K562 (cell line): ENCODE measurements at regions not wholly inside any gene's neighbourhood (a gene's known extent, or its start where the extent isn't known, plus 50 kb on each side); places are given as distances from the start of the nearest gene placed in this dataset.

Experiments used
- CREBBP ChIP-seq: IDR thresholded peaks from one replicate; pipeline ENCODE4 v1.6.1; 2012; ENCODE audit warnings: low read depth, mild to moderate bottlenecking, control low read depth, inconsistent platforms, low read length
- EZH2 ChIP-seq: IDR thresholded peaks from 2 replicates; pipeline ENCODE4 v1.6.1; 2012; ENCODE audit warnings: low read depth, mild to moderate bottlenecking, inconsistent platforms, low read length, borderline replicate concordance
- FOSL1 ChIP-seq: fragments of 200-800 bp; sonication (Bioruptor generic); conservative IDR thresholded peaks from 2 replicates; pipeline ENCODE4 v1.6.1; 2016; ENCODE audit warnings: missing genetic modification characterization, missing compliant biosample characterization
- GATA2 ChIP-seq: sonication (generic); formaldehyde crosslinking; IDR thresholded peaks from 2 replicates; pipeline ENCODE4 v1.4.0; 2020; ENCODE audit warnings: mild to moderate bottlenecking, missing genetic modification reagents
- HDAC2 ChIP-seq: fragments of 450-650 bp; IDR thresholded peaks from 2 replicates; pipeline ENCODE4 v1.6.1; 2016; ENCODE audit warnings: mild to moderate bottlenecking
- MAFK ChIP-seq: IDR thresholded peaks from 2 replicates; pipeline ENCODE4 v1.6.1; 2011; ENCODE audit warnings: low read length, improper control_type of control experiment
- POLR2A ChIP-seq: fragments of 450-650 bp; conservative IDR thresholded peaks from 2 replicates; pipeline ENCODE4 v1.6.1; 2016
- RFX5 ChIP-seq: IDR thresholded peaks from 2 replicates; pipeline ENCODE4 v1.6.1; 2011; ENCODE audit warnings: low read depth, mild to moderate bottlenecking, improper control_type of control experiment, low read length
- RNF2 ChIP-seq: sonication (generic); IDR thresholded peaks from 2 replicates; pipeline ENCODE4 v1.6.1; 2016
- SREBF2 ChIP-seq: sonication (generic); formaldehyde crosslinking; IDR thresholded peaks from 2 replicates; pipeline ENCODE4 v1.4.0; 2020; ENCODE audit warnings: mild to moderate bottlenecking, missing genetic modification reagents
- ZBTB7A ChIP-seq: IDR thresholded peaks from 2 replicates; pipeline ENCODE4 v1.6.1; 2011; ENCODE audit warnings: low read depth, mild to moderate bottlenecking, low read length, moderate library complexity, borderline replicate concordance; ENCODE audit not compliant: control insufficient read depth
- ZNF121 ChIP-seq: sonication (generic); formaldehyde crosslinking; conservative IDR thresholded peaks from 2 replicates; pipeline ENCODE4 v1.8.0; 2022; ENCODE audit warnings: missing genetic modification reagents
- TF ChIP-seq, protein P1 (sequence below), 3 experiments: fragments of 200-800 bp in 1 of 3; fragments of 250-450 bp in 1 of 3; fragments of 450-650 bp in 1 of 3; sonication (Bioruptor Pico) in 1 of 3; sonication (Bioruptor generic) in 1 of 3; formaldehyde crosslinking in 1 of 3; IDR thresholded peaks; 2 replicates each; pipeline versions ENCODE4 v1.6.1 to v1.8.0; 2016 to 2022; ENCODE audit warnings: mild to moderate bottlenecking in 2 of 3, missing genetic modification characterization in 2 of 3, missing compliant biosample characterization in 1 of 3, moderate library complexity in 1 of 3
- TF ChIP-seq, protein P2 (sequence below): fragments of 200-800 bp; sonication (Bioruptor generic); IDR thresholded peaks from 2 replicates; pipeline ENCODE4 v1.6.1; 2016; ENCODE audit warnings: missing genetic modification characterization, missing compliant biosample characterization

DNA sequence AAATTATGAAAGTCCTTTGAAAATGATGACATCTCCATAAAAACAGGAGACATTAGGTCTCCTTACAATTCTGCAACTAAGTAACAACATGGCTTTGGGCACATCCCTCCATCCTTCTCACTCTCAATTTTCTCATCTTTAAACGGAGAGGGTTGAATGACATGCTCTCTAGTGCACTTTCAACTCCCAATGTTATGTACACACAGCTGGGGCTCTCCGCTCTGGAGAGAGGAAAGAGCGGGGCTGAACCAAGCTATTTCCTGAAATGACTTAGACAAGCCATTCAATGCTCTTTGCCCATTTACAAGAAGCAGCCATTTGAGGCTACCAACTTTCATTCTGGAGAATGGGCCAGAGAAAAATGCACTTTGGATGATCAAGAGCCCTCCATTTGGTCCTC is 144.2 kb upstream of the BNIP2 start:
- TF ChIP-seq EZH2 = no peak
- TF ChIP-seq RNF2 = no peak
- no peak for TF ChIP-seq ZNF121 (CRISPR knock-in tag)
- no peak for TF ChIP-seq GATA2
- no peak for TF ChIP-seq ZBTB7A
- no peak for TF ChIP-seq RFX5
- TF ChIP-seq HDAC2 = no peak
- no peak for TF ChIP-seq SREBF2 (CRISPR knock-in tag)
- no peak for TF ChIP-seq POLR2A
- no peak for TF ChIP-seq MAFK
- no peak for TF ChIP-seq FOSL1 (tag)
- TF ChIP-seq CREBBP = no peak
- TF ChIP-seq, protein P1, sequence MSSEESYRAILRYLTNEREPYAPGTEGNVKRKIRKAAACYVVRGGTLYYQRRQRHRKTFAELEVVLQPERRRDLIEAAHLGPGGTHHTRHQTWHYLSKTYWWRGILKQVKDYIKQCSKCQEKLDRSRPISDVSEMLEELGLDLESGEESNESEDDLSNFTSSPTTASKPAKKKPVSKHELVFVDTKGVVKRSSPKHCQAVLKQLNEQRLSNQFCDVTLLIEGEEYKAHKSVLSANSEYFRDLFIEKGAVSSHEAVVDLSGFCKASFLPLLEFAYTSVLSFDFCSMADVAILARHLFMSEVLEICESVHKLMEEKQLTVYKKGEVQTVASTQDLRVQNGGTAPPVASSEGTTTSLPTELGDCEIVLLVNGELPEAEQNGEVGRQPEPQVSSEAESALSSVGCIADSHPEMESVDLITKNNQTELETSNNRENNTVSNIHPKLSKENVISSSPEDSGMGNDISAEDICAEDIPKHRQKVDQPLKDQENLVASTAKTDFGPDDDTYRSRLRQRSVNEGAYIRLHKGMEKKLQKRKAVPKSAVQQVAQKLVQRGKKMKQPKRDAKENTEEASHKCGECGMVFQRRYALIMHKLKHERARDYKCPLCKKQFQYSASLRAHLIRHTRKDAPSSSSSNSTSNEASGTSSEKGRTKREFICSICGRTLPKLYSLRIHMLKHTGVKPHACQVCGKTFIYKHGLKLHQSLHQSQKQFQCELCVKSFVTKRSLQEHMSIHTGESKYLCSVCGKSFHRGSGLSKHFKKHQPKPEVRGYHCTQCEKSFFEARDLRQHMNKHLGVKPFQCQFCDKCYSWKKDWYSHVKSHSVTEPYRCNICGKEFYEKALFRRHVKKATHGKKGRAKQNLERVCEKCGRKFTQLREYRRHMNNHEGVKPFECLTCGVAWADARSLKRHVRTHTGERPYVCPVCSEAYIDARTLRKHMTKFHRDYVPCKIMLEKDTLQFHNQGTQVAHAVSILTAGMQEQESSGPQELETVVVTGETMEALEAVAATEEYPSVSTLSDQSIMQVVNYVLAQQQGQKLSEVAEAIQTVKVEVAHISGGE (CRISPR knock-in tag; IDR thresholded peaks at IDR 0.05) = no peak
- TF ChIP-seq, protein P2, sequence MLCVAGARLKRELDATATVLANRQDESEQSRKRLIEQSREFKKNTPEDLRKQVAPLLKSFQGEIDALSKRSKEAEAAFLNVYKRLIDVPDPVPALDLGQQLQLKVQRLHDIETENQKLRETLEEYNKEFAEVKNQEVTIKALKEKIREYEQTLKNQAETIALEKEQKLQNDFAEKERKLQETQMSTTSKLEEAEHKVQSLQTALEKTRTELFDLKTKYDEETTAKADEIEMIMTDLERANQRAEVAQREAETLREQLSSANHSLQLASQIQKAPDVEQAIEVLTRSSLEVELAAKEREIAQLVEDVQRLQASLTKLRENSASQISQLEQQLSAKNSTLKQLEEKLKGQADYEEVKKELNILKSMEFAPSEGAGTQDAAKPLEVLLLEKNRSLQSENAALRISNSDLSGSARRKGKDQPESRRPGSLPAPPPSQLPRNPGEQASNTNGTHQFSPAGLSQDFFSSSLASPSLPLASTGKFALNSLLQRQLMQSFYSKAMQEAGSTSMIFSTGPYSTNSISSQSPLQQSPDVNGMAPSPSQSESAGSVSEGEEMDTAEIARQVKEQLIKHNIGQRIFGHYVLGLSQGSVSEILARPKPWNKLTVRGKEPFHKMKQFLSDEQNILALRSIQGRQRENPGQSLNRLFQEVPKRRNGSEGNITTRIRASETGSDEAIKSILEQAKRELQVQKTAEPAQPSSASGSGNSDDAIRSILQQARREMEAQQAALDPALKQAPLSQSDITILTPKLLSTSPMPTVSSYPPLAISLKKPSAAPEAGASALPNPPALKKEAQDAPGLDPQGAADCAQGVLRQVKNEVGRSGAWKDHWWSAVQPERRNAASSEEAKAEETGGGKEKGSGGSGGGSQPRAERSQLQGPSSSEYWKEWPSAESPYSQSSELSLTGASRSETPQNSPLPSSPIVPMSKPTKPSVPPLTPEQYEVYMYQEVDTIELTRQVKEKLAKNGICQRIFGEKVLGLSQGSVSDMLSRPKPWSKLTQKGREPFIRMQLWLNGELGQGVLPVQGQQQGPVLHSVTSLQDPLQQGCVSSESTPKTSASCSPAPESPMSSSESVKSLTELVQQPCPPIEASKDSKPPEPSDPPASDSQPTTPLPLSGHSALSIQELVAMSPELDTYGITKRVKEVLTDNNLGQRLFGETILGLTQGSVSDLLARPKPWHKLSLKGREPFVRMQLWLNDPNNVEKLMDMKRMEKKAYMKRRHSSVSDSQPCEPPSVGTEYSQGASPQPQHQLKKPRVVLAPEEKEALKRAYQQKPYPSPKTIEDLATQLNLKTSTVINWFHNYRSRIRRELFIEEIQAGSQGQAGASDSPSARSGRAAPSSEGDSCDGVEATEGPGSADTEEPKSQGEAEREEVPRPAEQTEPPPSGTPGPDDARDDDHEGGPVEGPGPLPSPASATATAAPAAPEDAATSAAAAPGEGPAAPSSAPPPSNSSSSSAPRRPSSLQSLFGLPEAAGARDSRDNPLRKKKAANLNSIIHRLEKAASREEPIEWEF (CRISPR knock-in tag) = no peak
